Spleen (tissue), 7 donors: ENCODE measurements at regions not wholly inside any gene's neighbourhood (a gene's known extent, or its start where the extent isn't known, plus 50 kb on each side); places are given as distances from the start of the nearest gene placed in this dataset.

Experiments used
- CTCF ChIP-seq, 11 experiments: fragments of 200-600 bp in 7 of 11; fragments of 450-650 bp in 4 of 11; sonication (generic) in 4 of 11; IDR thresholded peaks in 8 of 11; conservative IDR thresholded peaks in 3 of 11; 1 replicate in 7 of 11; 2 replicates in 4 of 11; pipeline versions ENCODE4 v1.4.0 to v1.8.0; 2016 to 2021; ENCODE audit warnings: antibody characterized with exemption in 11 of 11, inconsistent platforms in 4 of 11, mild to moderate bottlenecking in 1 of 11
- POLR2A ChIP-seq, 3 donors: fragments of 450-650 bp; IDR thresholded peaks; one replicate each; pipeline ENCODE4 v1.5.1; 2017; ENCODE audit warnings: antibody characterized with exemption in 3 of 3, mild to moderate bottlenecking in 1 of 3
- donor health status: DM: no; HTN: no; CAD: no; lungs with moderate emphysema.
- donor health status: DM: no; HTN: no; CAD: no.
- donor health status: DM: no; HTN: no; CAD: no.

GRCh38 chr5:106393276-106393675 lies 1277.5 kb downstream of the EFNA5 start:
- TF ChIP-seq CTCF (IDR thresholded peaks at IDR 0.05 in 8 of 11, conservative IDR thresholded peaks at IDR 0.05 in 3 of 11) (no peak), POLR2A (IDR thresholded peaks at IDR 0.05) (no peak)
